ENCODE measurements at regions not wholly inside any gene's neighbourhood (a gene's known extent, or its start where the extent isn't known, plus 50 kb on each side); places are given as distances from the start of the nearest gene placed in this dataset.

DNA sequence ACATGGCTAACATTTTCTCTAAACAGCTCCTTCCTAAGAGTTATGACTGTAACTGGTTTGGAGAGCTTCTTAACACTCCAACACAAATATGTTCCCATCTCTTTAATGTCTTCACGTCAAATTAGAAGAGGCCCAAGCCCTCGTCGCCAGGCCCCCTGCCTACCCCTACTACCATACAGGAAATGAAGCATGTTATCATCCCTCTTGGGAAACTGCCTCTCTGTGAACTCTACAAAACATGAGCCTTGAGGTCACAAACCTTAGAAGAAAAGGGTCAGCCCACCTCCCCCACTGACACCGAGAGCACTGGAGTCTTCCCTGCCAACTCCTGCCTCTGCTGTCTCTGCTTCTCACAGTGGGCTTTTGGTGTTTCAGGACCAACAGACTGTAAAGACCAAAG, 243.1 kb upstream of the STT3B start:
- no peak overlapping the region for H3K4me3 ChIP-seq (ENCODE audit: low read depth, low read length)
- TF ChIP-seq, protein P1, sequence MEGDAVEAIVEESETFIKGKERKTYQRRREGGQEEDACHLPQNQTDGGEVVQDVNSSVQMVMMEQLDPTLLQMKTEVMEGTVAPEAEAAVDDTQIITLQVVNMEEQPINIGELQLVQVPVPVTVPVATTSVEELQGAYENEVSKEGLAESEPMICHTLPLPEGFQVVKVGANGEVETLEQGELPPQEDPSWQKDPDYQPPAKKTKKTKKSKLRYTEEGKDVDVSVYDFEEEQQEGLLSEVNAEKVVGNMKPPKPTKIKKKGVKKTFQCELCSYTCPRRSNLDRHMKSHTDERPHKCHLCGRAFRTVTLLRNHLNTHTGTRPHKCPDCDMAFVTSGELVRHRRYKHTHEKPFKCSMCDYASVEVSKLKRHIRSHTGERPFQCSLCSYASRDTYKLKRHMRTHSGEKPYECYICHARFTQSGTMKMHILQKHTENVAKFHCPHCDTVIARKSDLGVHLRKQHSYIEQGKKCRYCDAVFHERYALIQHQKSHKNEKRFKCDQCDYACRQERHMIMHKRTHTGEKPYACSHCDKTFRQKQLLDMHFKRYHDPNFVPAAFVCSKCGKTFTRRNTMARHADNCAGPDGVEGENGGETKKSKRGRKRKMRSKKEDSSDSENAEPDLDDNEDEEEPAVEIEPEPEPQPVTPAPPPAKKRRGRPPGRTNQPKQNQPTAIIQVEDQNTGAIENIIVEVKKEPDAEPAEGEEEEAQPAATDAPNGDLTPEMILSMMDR (IDR thresholded peaks at IDR 0.05; ENCODE audit: low read depth, low read length), result no peak

DNA sequence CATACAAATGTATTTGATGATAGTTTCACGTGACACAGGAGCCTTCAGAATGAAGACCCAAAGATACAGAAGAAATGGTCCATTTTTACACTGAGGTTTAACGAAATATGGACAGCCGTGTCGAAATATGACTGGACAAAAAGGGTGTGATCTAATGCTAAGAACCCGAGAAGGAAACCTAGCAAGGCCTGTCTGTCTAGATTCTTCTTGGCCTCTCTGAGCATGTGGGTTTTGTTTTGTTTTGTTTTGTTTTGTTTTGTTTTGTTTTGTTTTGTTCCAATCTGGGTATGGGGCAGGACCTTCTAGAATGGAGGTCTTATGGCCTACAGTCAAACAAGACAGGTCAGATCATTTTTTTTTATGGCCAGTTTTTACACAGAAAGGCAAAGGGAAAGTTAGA, 242.7 kb upstream of the STT3B start:
- TF ChIP-seq, protein P1 (IDR thresholded peaks at IDR 0.05; ENCODE audit: low read depth, low read length), result no peak
- H3K4me3 ChIP-seq (ENCODE audit: low read depth, low read length), result no peak overlapping the region

DNA sequence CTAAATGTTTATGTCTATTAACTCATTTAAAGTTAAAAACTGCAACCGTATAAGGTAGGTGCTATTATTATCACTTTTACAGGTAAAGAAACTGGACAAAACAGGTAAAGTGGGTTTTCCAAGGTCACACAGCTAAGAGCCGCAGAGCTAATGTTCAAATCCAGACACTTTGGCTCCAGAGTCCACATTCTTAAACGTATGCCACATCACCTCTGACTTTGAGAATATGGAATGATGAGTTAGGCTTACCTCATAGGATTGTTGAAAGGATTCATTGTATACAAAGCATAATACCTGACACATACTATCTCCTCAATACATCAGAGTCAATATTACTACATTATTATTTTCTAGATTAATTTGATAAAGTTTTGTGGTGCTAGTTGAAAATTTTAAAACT, 240.9 kb upstream of the STT3B start:
- H3K4me3 ChIP-seq (ENCODE audit: low read depth, low read length), result no peak overlapping the region
- TF ChIP-seq, protein P1 (IDR thresholded peaks at IDR 0.05; ENCODE audit: low read depth, low read length), result no peak

DNA sequence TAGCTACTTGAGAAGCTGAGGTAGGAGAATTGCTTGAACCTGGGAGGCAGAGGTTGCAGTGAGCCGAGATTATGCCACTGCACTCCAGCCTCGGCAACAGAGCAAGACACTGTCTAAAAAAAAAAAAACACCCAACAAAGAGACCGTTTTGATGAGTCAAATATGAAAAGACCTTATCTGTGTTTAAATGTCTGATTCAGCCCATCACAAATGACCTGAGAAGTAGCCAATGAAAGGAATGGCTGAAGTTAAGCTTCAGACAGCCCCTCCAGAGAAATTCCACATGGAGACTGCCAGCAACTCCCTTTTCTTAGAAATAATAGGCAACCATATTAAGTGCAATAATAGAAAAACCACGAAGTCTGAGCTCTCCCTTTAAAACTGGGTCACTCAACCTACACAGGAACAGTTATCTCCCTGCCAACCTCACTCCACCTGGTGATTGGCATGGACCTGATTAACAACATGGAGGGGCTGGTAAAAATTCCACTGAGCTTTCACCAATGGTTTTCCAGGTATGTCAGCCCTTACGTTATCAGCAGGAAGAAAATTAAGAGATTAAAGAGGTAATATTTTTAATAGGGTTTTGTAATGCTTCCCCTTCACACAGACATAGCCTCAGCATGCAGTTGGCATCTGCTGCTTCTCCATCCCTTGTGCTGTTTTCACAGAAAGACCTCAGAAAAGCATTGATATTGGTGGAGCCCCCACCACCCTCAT, 238.1 kb upstream of the STT3B start:
- TF ChIP-seq, protein P1 (IDR thresholded peaks at IDR 0.05; ENCODE audit: low read depth, low read length), result no peak
- no peak overlapping the region for H3K4me3 ChIP-seq (ENCODE audit: low read depth, low read length)

DNA sequence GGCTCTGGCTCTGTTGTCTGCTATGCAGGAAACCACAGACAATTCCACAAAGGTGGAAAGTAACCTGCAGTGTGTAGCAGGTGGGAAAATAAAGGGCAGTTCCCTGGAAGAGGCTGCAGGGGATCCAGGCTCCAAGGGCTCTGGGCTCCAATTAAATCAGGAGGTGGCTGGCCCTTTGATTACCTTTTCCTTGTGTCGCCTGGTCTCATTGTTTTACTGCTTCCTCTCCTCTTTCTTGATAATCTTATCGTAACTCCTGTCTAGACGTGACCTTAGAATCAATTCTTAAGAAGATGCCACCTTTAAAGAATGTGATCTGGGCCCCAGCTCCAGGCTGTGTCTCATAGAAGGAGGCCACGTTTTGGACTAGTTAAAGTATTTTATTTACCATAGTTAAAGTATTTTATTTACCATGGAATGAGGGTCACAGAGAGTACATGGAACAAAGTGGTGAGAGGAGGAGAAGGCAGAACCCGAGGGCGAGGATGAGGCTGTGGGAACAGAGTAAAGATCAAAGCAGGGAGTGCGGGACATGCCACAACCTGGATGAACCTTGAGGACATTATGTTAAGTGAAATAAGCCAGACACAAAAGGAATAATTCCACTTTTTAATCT, 237.5 kb upstream of the STT3B start:
- H3K4me3 ChIP-seq (ENCODE audit: low read depth, low read length), result no peak overlapping the region
- TF ChIP-seq, protein P1 (IDR thresholded peaks at IDR 0.05; ENCODE audit: low read depth, low read length), result no peak

DNA sequence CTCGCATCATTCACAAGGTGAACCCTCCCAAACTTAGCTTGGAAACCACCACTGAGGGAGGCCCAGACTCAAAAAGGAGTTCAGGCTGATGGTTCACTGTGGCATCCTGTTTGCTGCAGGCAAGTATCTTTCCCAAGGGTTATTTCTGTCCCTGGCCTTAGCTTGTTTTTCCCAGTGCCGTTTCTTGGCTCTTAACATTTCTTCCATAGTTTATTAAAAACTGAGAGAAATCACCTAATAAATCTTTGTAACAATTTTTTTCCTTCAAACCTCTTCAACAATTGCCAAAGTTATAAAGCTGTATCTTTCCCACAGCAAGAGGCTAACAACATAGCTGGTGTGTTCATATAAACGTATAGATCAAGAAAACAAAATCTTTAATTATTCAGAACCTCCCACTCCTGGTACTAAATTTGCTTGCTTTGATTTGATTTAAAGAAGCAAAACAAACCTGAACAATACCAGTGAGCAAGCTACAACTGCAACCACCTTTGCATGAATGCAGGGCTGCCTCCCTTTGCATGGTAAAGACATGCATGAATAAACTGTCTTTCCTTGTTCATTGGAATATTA, 234.9 kb upstream of the STT3B start:
- no peak overlapping the region for H3K4me3 ChIP-seq (ENCODE audit: low read depth, low read length)
- TF ChIP-seq, protein P1 (IDR thresholded peaks at IDR 0.05; ENCODE audit: low read depth, low read length), result no peak

Data from WI38 (cell line).